HepG2 (cell line): ENCODE measurements at regions not wholly inside any gene's neighbourhood (a gene's known extent, or its start where the extent isn't known, plus 50 kb on each side); places are given as distances from the start of the nearest gene placed in this dataset.

ENCODE experiments used
- ATAC-seq: fragments of 200-7000 bp; cut with Tn5 transposase; 3 replicates; pipeline ENCODE4 v1.9.1; 2020; ENCODE audit warnings: mild to moderate bottlenecking, moderate library complexity
- BruUV-seq: library from RNA; stranded (reverse); fragments of 400-500 nt; replicated peaks from 2 replicates; lab custom pipeline; 2021; lab: Mats Ljungman, UMichigan
- CTCF ChIA-PET: fragments of 300-600 bp; formaldehyde crosslinking; extraction: SDS; loops from one replicate; lab custom pipeline; 2021; ENCODE audit warnings: low total read pairs, inconsistent platforms, low intra/inter-chr PET ratio; lab: Yijun Ruan, JAX
- POLR2A ChIA-PET: fragments of 350-600 bp; sonication (Branson Sonifier 250); formaldehyde crosslinking; loops from one replicate; lab custom pipeline; 2020; ENCODE audit warnings: antibody characterized with exemption, inconsistent platforms; lab: Yijun Ruan, JAX
- DNase-seq: peaks from one replicate; pipeline ENCODE4 v3.0.0-alpha.2; 2015; ENCODE audit warnings: low spot score
- FAIRE-seq: peaks from 3 replicates; lab custom pipeline; 2011; peaks lifted over from hg19 to GRCh38; lab: Jason Lieb, UNC
- H2AFZ ChIP-seq: one replicate; pipeline ENCODE4 v1.6.1; 2011; ENCODE audit warnings: low read length, inconsistent platforms
- H3K27ac ChIP-seq: fragments of 300-600 bp; 3 replicates; pipeline ENCODE4 v1.8.0; 2011; ENCODE audit warnings: mixed run types, mild to moderate bottlenecking, mixed read lengths, low read length, inconsistent platforms; ENCODE audit not compliant: insufficient read depth; ENCODE audit errors: extremely low read length
- H3K27me3 ChIP-seq, 2 experiments: fragments of 200-600 bp in 1 of 2; 2 replicates in 1 of 2; 3 replicates in 1 of 2; pipeline versions ENCODE4 v1.6.0 to v1.8.0; 2011; ENCODE audit warnings: low read length in 2 of 2, mild to moderate bottlenecking in 2 of 2, moderate library complexity in 2 of 2, inconsistent platforms in 1 of 2; ENCODE audit not compliant: insufficient read depth in 2 of 2, control insufficient read depth in 1 of 2
- H3K36me3 ChIP-seq, 2 experiments: fragments of 200-600 bp in 1 of 2; replicated peaks in 1 of 2; 2 replicates in 1 of 2; 3 replicates in 1 of 2; pipeline versions ENCODE4 v1.5.1 to v1.8.0; 2011; ENCODE audit warnings: low read length in 2 of 2, inconsistent platforms in 1 of 2; ENCODE audit not compliant: insufficient read depth in 2 of 2, control insufficient read depth in 1 of 2
- H3K4me1 ChIP-seq: 2 replicates; pipeline ENCODE4 v1.5.1; 2012; ENCODE audit warnings: low read length, inconsistent platforms; ENCODE audit not compliant: insufficient read depth
- H3K4me2 ChIP-seq: 2 replicates; pipeline ENCODE4 v1.6.0; 2011; ENCODE audit warnings: low read depth, low read length, inconsistent platforms
- H3K4me3 ChIP-seq, 3 experiments: fragments of 200-600 bp in 1 of 3; sonication (generic), shearing (Covaris generic) in 1 of 3; replicated peaks in 1 of 3; 2 replicates each; pipeline ENCODE4 v1.5.1; 2011 to 2016; ENCODE audit warnings: low read length in 3 of 3, inconsistent platforms in 2 of 3, low read depth in 2 of 3, mild to moderate bottlenecking in 2 of 3, control low read depth in 1 of 3, mixed read lengths in 1 of 3; ENCODE audit not compliant: insufficient read depth in 1 of 3
- H3K79me2 ChIP-seq: one replicate; pipeline ENCODE4 v1.6.1; 2011; ENCODE audit warnings: low read length, inconsistent platforms; ENCODE audit not compliant: insufficient read depth
- H3K9ac ChIP-seq: 2 replicates; pipeline ENCODE4 v1.6.0; 2011; ENCODE audit warnings: mild to moderate bottlenecking, low read depth, low read length, inconsistent platforms; ENCODE audit not compliant: insufficient read depth
- H3K9me3 ChIP-seq: 2 replicates; pipeline ENCODE4 v1.5.1; 2012; ENCODE audit warnings: mild to moderate bottlenecking, low read length
- H4K20me1 ChIP-seq: 2 replicates; pipeline ENCODE4 v1.6.0; 2011; ENCODE audit warnings: inconsistent platforms, mild to moderate bottlenecking, low read length, moderate library complexity; ENCODE audit not compliant: insufficient read depth
- CTCF ChIP-seq: sonication (generic); formaldehyde crosslinking; IDR thresholded peaks from 2 replicates; pipeline ENCODE4 v1.5.0; 2020; ENCODE audit warnings: mild to moderate bottlenecking, missing genetic modification reagents, moderate library complexity
- KDM4B ChIP-seq: sonication (generic); formaldehyde crosslinking; IDR thresholded peaks from 2 replicates; pipeline ENCODE4 v1.4.0; 2020; ENCODE audit warnings: missing genetic modification reagents
- NCOA2 ChIP-seq: sonication (generic); formaldehyde crosslinking; IDR thresholded peaks from 2 replicates; pipeline ENCODE4 v1.8.0; 2022; ENCODE audit warnings: inconsistent platforms
- NFE2L2 ChIP-seq: fragments of 150-350 bp; IDR thresholded peaks from 2 replicates; pipeline ENCODE4 v1.6.1; 2014; ENCODE audit warnings: low read length
- PAX8 ChIP-seq: sonication (generic); formaldehyde crosslinking; IDR thresholded peaks from 2 replicates; pipeline ENCODE4 v1.8.0; 2022; ENCODE audit warnings: mild to moderate bottlenecking, missing genetic modification reagents, borderline replicate concordance
- PHF20 ChIP-seq: sonication (generic); formaldehyde crosslinking; IDR thresholded peaks from 2 replicates; pipeline ENCODE4 v1.5.0; 2020; ENCODE audit warnings: mild to moderate bottlenecking, missing genetic modification reagents
- RAD21 ChIP-seq: fragments of 450-650 bp; formaldehyde crosslinking; IDR thresholded peaks from 2 replicates; pipeline ENCODE4 v1.5.0; 2020; ENCODE audit warnings: mild to moderate bottlenecking
- RFX5 ChIP-seq: IDR thresholded peaks from 2 replicates; pipeline ENCODE4 v1.6.1; 2011; ENCODE audit warnings: low read depth, low read length, improper control_type of control experiment
- STAG1 ChIP-seq: sonication (generic); formaldehyde crosslinking; IDR thresholded peaks from 2 replicates; pipeline ENCODE4 v1.4.0; 2020; ENCODE audit warnings: missing genetic modification reagents
- TOE1 ChIP-seq: sonication (generic); formaldehyde crosslinking; IDR thresholded peaks from 2 replicates; pipeline ENCODE4 v1.4.0; 2020; ENCODE audit warnings: mild to moderate bottlenecking, missing genetic modification reagents
- ZNF431 ChIP-seq: sonication (generic); formaldehyde crosslinking; IDR thresholded peaks from 2 replicates; pipeline ENCODE4 v1.9.0; 2022; ENCODE audit warnings: missing genetic modification reagents, low read depth, mild to moderate bottlenecking, borderline replicate concordance
- ZNF446 ChIP-seq: sonication (generic); formaldehyde crosslinking; IDR thresholded peaks from 2 replicates; pipeline ENCODE4 v1.5.0; 2020; ENCODE audit warnings: mild to moderate bottlenecking, missing genetic modification reagents
- ZNF609 ChIP-seq: sonication (generic); formaldehyde crosslinking; IDR thresholded peaks from 2 replicates; pipeline ENCODE4 v1.4.0; 2020; ENCODE audit warnings: mild to moderate bottlenecking, missing genetic modification reagents, borderline replicate concordance
- ZNF639 ChIP-seq: conservative IDR thresholded peaks from 2 replicates; pipeline ENCODE4 v1.6.1; 2018; ENCODE audit warnings: missing genetic modification reagents
- WGBS: methylation state at CpG from one replicate; pipeline ENCODE4 v1.1.6; 2017; ENCODE audit warnings: low lambda C conversion rate; 5-methylcytosine and 5-hydroxymethylcytosine counted together
- in situ Hi-C: cut with HindIII; loops from 2 replicates; pipeline ENCODE4 v1.10.0; 2017; ENCODE audit warnings: low pct_unique_long_range_greater_than_20kb; ENCODE audit not compliant: extremely low pct_ligation_motif_present
- intact Hi-C: fragments of 100-400 bp; cut with micrococcal nuclease; formaldehyde crosslinking; loops from one replicate; pipeline ENCODE4 v1.10.0; 2022; ENCODE audit not compliant: unreplicated experiment

DNA sequence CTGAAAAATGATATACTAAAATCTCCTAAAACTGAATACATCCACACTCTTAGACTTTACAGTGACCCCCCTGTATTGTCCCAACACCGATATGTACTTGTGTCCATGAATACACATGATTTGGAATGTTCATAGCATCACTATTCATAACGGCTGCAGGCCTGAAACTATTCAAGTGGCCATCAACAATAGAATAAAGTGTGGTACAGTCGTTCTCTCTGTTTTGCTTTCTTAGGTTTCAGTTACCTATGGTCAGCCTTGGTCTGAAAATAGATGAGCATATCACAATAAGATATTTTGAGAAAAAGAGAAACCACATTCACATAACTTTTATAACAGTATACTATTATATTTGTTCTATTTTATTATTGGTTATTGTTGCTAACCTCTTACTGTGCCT, 150.6 kb downstream of the ASCL4 start:
- no peaks in the 10 kb centered on the region for H3K36me3 ChIP-seq
- DNase-seq (no peak), ATAC-seq (no peak), FAIRE-seq (no peak)
- intact Hi-C loops, result no loop called here
- no peaks in the 10 kb centered on the region for H3K4me1 ChIP-seq
- in situ Hi-C loops, result no loop called here
- H3K27ac ChIP-seq, result no peak overlapping the region
- H4K20me1 ChIP-seq, result no peaks in the 10 kb centered on the region
- no peak overlapping the region for H3K4me3 ChIP-seq
- H3K9me3 ChIP-seq, result no peaks in the 10 kb centered on the region
- H2AFZ ChIP-seq, result no peak overlapping the region
- BruUV-seq, result no TSS peak
- H3K27me3 ChIP-seq, result peaks cover 0 to 3% of the 10 kb centered on the region in 2 experiments; a peak in 2 of 5 replicates
- H3K79me2 ChIP-seq, result no peaks in the 10 kb centered on the region
- TF ChIP-seq PAX8, result no peak
- TF ChIP-seq KDM4B (CRISPR knock-in tag), result no peak
- no peak for TF ChIP-seq ZNF446 (CRISPR knock-in tag)
- TF ChIP-seq PHF20, result no peak
- TF ChIP-seq NCOA2, result no peak
- TF ChIP-seq RFX5, result no peak
- no peak for TF ChIP-seq TOE1
- TF ChIP-seq NFE2L2, result no peak
- TF ChIP-seq ZNF639 (CRISPR knock-in tag), result no peak
- no peak for TF ChIP-seq ZNF431 (CRISPR knock-in tag)
- H3K4me2 ChIP-seq, result no peak overlapping the region
- POLR2A ChIA-PET, result no interaction called here
- no peak overlapping the region for H3K9ac ChIP-seq
- 0% methylated on average over 3 of the region's 3 CpGs for WGBS
- CTCF ChIA-PET, result no interaction called here

GRCh38 chr12:107929436-107929835, 154.9 kb downstream of the ASCL4 start:
- in situ Hi-C loops, result no loop called here
- DNase-seq, result peak; percentile 35
- peak; percentile 63 for FAIRE-seq
- BruUV-seq, result no TSS peak
- peak; percentile 93 for ATAC-seq
- WGBS, result 7% methylated on average over 12 of the region's 12 CpGs
- POLR2A ChIA-PET, result no interaction called here
- no peaks in the 10 kb centered on the region for H3K9me3 ChIP-seq
- H3K27me3 ChIP-seq, result peaks cover 1 to 3% of the 10 kb centered on the region in 2 experiments; a peak in 2 of 5 replicates
- H3K27ac ChIP-seq, result no peak overlapping the region
- H3K9ac ChIP-seq, result no peak overlapping the region
- H4K20me1 ChIP-seq, result no peaks in the 10 kb centered on the region
- no peak overlapping the region for H2AFZ ChIP-seq
- H3K36me3 ChIP-seq, result no peaks in the 10 kb centered on the region
- CTCF ChIA-PET, result no interaction called here
- H3K4me1 ChIP-seq, result no peaks in the 10 kb centered on the region
- no peak overlapping the region for H3K4me3 ChIP-seq
- H3K79me2 ChIP-seq, result no peaks in the 10 kb centered on the region
- intact Hi-C loops, result no loop called here
- H3K4me2 ChIP-seq, result no peak overlapping the region
- peak; percentile 69 for TF ChIP-seq CTCF (CRISPR knock-in tag)
- no peak for TF ChIP-seq ZNF609
- peak; percentile 61 for TF ChIP-seq STAG1
- 0 out of 2 replicates have a peak, but pooled peaks have one; percentile 18 for TF ChIP-seq RAD21 (CRISPR knock-in tag)
